SK-N-SH treated with all-trans-retinoic acid at 6 μM for 48 hours (cell line): ENCODE measurements at regions not wholly inside any gene's neighbourhood (a gene's known extent, or its start where the extent isn't known, plus 50 kb on each side); places are given as distances from the start of the nearest gene placed in this dataset.

Experiments
- ATAC-seq: fragments of 200-7000 bp; cut with Tn5 transposase; 3 replicates; pipeline ENCODE4 v1.9.1; 2020; ENCODE audit warnings: mild to moderate bottlenecking, moderate library complexity
- ARNTL ChIP-seq: fragments of 450-650 bp; formaldehyde crosslinking; IDR thresholded peaks from 2 replicates; pipeline ENCODE4 v1.5.0; 2020; ENCODE audit warnings: low read depth, mild to moderate bottlenecking, moderate library complexity, borderline replicate concordance
- BACH2 ChIP-seq: fragments of 250-450 bp; sonication (Bioruptor Pico); IDR thresholded peaks from 2 replicates; pipeline ENCODE4 v1.9.0; 2021; ENCODE audit warnings: mild to moderate bottlenecking, borderline replicate concordance
- CSDC2 ChIP-seq: fragments of 250-450 bp; sonication (Bioruptor Pico); IDR thresholded peaks from 2 replicates; pipeline ENCODE4 v1.5.0; 2020; ENCODE audit warnings: mild to moderate bottlenecking, moderate library complexity
- ESRRG ChIP-seq: fragments of 250-450 bp; sonication (Bioruptor Pico); IDR thresholded peaks from 2 replicates; pipeline ENCODE4 v1.6.1; 2021; ENCODE audit warnings: mild to moderate bottlenecking
- GLIS3 ChIP-seq: fragments of 250-450 bp; sonication (Bioruptor Pico); IDR thresholded peaks from 2 replicates; pipeline ENCODE4 v1.5.0; 2020; ENCODE audit warnings: mild to moderate bottlenecking, moderate library complexity
- ISL1 ChIP-seq: fragments of 250-450 bp; sonication (Bioruptor Pico); IDR thresholded peaks from 2 replicates; pipeline ENCODE4 v2.1.2; 2022; ENCODE audit warnings: mild to moderate bottlenecking, moderate library complexity
- OSR1 ChIP-seq: fragments of 250-450 bp; sonication (Bioruptor Pico); IDR thresholded peaks from 2 replicates; pipeline ENCODE4 v1.8.0; 2022; ENCODE audit warnings: moderate library complexity, mild to moderate bottlenecking, inconsistent platforms
- PPARA ChIP-seq: fragments of 250-450 bp; sonication (Bioruptor Pico); IDR thresholded peaks from 2 replicates; pipeline ENCODE4 v1.5.0; 2020; ENCODE audit warnings: mild to moderate bottlenecking, borderline replicate concordance
- RARB ChIP-seq: fragments of 250-450 bp; sonication (Bioruptor Pico); IDR thresholded peaks from 2 replicates; pipeline ENCODE4 v1.8.0; 2021; ENCODE audit warnings: mild to moderate bottlenecking, moderate library complexity
- SNAI2 ChIP-seq: fragments of 250-450 bp; sonication (Bioruptor Pico); IDR thresholded peaks from 2 replicates; pipeline ENCODE4 v1.5.0; 2020; ENCODE audit warnings: mild to moderate bottlenecking, moderate library complexity
- TCF4 ChIP-seq: fragments of 250-450 bp; sonication (Bioruptor Pico); IDR thresholded peaks from 2 replicates; pipeline ENCODE4 v1.8.0; 2021; ENCODE audit warnings: mild to moderate bottlenecking, moderate library complexity, borderline replicate concordance
- TOX ChIP-seq: fragments of 250-450 bp; sonication (Bioruptor Pico); IDR thresholded peaks from 2 replicates; pipeline ENCODE4 v1.8.0; 2021; ENCODE audit warnings: mild to moderate bottlenecking, moderate library complexity, borderline replicate concordance
- ZFP3 ChIP-seq: fragments of 250-450 bp; sonication (Bioruptor Pico); IDR thresholded peaks from 2 replicates; pipeline ENCODE4 v1.5.0; 2020; ENCODE audit warnings: mild to moderate bottlenecking, moderate library complexity
- ZNF565 ChIP-seq: fragments of 450-650 bp; formaldehyde crosslinking; conservative IDR thresholded peaks from 2 replicates; pipeline ENCODE4 v1.5.0; 2020; ENCODE audit warnings: low read depth, mild to moderate bottlenecking, moderate library complexity
- ZNF70 ChIP-seq: fragments of 450-650 bp; formaldehyde crosslinking; IDR thresholded peaks from 2 replicates; pipeline ENCODE4 v1.5.0; 2020; ENCODE audit warnings: mild to moderate bottlenecking, moderate library complexity
- TF ChIP-seq, protein P1 (sequence below): fragments of 250-450 bp; sonication (Bioruptor Pico); IDR thresholded peaks from 2 replicates; pipeline ENCODE4 v1.5.1; 2021; ENCODE audit warnings: mild to moderate bottlenecking, moderate library complexity
- TF ChIP-seq, protein P2 (sequence below): fragments of 250-450 bp; sonication (Bioruptor Pico); IDR thresholded peaks from 2 replicates; pipeline ENCODE4 v1.5.0; 2020; ENCODE audit warnings: mild to moderate bottlenecking, moderate library complexity
- TF ChIP-seq, protein P3 (sequence below): fragments of 250-450 bp; sonication (Bioruptor Pico); IDR thresholded peaks from 2 replicates; pipeline ENCODE4 v1.5.1; 2020; ENCODE audit warnings: low read depth, mild to moderate bottlenecking, moderate library complexity
- TF ChIP-seq, protein P4 (sequence below): fragments of 250-450 bp; sonication (Bioruptor Pico); IDR thresholded peaks from 2 replicates; pipeline ENCODE4 v1.8.0; 2021; ENCODE audit warnings: low read depth, mild to moderate bottlenecking, moderate library complexity, borderline replicate concordance
- TF ChIP-seq, protein P5 (sequence below): fragments of 250-450 bp; sonication (Bioruptor Pico); IDR thresholded peaks from 2 replicates; pipeline ENCODE4 v1.8.0; 2020; ENCODE audit warnings: mild to moderate bottlenecking, moderate library complexity, borderline replicate concordance

DNA sequence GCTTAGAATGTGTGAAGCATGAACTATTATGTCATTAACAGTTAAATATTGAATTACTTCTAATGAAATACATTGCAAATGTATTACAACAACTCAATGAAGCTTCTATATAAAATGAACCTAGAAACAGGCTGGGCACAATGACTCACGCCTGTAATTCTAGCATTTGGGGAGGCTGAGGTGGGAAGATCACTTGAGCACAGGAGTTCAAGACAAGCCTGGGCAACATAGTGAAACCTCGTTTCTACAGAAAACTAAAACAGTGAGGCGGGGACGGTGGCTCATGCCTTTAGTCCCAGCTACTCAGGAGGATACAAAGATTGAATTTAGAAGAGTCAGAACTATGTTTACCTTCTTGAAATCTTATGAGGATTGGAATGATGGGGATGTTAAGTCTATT, 505.1 kb downstream of the SLITRK5 start:
- ATAC-seq: no peak
- no peak for TF ChIP-seq RARB (CRISPR knock-in tag)
- TF ChIP-seq, protein P1, sequence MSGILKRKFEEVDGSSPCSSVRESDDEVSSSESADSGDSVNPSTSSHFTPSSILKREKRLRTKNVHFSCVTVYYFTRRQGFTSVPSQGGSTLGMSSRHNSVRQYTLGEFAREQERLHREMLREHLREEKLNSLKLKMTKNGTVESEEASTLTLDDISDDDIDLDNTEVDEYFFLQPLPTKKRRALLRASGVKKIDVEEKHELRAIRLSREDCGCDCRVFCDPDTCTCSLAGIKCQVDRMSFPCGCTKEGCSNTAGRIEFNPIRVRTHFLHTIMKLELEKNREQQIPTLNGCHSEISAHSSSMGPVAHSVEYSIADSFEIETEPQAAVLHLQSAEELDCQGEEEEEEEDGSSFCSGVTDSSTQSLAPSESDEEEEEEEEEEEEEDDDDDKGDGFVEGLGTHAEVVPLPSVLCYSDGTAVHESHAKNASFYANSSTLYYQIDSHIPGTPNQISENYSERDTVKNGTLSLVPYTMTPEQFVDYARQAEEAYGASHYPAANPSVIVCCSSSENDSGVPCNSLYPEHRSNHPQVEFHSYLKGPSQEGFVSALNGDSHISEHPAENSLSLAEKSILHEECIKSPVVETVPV (CRISPR knock-in tag): no peak
- no peak for TF ChIP-seq CSDC2 (CRISPR knock-in tag)
- no peak for TF ChIP-seq OSR1 (CRISPR knock-in tag)
- no peak for TF ChIP-seq TOX
- TF ChIP-seq, protein P2, sequence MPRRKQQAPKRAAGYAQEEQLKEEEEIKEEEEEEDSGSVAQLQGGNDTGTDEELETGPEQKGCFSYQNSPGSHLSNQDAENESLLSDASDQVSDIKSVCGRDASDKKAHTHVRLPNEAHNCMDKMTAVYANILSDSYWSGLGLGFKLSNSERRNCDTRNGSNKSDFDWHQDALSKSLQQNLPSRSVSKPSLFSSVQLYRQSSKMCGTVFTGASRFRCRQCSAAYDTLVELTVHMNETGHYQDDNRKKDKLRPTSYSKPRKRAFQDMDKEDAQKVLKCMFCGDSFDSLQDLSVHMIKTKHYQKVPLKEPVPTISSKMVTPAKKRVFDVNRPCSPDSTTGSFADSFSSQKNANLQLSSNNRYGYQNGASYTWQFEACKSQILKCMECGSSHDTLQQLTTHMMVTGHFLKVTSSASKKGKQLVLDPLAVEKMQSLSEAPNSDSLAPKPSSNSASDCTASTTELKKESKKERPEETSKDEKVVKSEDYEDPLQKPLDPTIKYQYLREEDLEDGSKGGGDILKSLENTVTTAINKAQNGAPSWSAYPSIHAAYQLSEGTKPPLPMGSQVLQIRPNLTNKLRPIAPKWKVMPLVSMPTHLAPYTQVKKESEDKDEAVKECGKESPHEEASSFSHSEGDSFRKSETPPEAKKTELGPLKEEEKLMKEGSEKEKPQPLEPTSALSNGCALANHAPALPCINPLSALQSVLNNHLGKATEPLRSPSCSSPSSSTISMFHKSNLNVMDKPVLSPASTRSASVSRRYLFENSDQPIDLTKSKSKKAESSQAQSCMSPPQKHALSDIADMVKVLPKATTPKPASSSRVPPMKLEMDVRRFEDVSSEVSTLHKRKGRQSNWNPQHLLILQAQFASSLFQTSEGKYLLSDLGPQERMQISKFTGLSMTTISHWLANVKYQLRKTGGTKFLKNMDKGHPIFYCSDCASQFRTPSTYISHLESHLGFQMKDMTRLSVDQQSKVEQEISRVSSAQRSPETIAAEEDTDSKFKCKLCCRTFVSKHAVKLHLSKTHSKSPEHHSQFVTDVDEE (CRISPR knock-in tag): no peak
- TF ChIP-seq ESRRG (CRISPR knock-in tag): no peak
- no peak for TF ChIP-seq BACH2

DNA sequence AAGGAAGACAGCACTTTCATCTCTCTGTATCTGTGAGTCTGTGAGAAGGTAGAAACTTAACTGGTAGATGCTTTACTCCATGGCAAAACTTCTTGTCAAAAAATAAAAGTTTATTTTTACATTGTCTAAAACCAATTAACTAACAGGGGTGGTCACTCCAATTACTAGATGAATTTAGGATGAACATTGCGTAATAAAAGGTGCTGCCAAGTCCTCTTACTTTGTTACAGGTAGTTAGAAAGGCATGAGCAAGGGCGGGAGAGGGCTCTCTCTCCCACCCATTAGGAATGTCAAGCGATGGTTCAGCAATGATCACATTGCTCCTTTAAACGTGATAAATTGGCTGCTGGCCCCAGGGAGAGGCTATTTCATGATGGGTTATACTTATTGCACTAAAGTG, 512.3 kb downstream of the SLITRK5 start:
- ATAC-seq: no peak
- no peak for TF ChIP-seq ESRRG (CRISPR knock-in tag)
- TF ChIP-seq ARNTL: no peak
- TF ChIP-seq, protein P1 (CRISPR knock-in tag): no peak
- TF ChIP-seq ISL1 (CRISPR knock-in tag): no peak
- TF ChIP-seq, protein P3, sequence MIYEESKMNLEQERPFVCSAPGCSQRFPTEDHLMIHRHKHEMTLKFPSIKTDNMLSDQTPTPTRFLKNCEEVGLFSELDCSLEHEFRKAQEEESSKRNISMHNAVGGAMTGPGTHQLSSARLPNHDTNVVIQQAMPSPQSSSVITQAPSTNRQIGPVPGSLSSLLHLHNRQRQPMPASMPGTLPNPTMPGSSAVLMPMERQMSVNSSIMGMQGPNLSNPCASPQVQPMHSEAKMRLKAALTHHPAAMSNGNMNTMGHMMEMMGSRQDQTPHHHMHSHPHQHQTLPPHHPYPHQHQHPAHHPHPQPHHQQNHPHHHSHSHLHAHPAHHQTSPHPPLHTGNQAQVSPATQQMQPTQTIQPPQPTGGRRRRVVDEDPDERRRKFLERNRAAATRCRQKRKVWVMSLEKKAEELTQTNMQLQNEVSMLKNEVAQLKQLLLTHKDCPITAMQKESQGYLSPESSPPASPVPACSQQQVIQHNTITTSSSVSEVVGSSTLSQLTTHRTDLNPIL (CRISPR knock-in tag): no peak
- TF ChIP-seq PPARA: no peak
- no peak for TF ChIP-seq ZNF70
- TF ChIP-seq TCF4: no peak
- no peak for TF ChIP-seq RARB (CRISPR knock-in tag)
- no peak for TF ChIP-seq ZFP3 (CRISPR knock-in tag)
- no peak for TF ChIP-seq GLIS3 (CRISPR knock-in tag)
- TF ChIP-seq ZNF565 (CRISPR knock-in tag): no peak
- TF ChIP-seq, protein P4, sequence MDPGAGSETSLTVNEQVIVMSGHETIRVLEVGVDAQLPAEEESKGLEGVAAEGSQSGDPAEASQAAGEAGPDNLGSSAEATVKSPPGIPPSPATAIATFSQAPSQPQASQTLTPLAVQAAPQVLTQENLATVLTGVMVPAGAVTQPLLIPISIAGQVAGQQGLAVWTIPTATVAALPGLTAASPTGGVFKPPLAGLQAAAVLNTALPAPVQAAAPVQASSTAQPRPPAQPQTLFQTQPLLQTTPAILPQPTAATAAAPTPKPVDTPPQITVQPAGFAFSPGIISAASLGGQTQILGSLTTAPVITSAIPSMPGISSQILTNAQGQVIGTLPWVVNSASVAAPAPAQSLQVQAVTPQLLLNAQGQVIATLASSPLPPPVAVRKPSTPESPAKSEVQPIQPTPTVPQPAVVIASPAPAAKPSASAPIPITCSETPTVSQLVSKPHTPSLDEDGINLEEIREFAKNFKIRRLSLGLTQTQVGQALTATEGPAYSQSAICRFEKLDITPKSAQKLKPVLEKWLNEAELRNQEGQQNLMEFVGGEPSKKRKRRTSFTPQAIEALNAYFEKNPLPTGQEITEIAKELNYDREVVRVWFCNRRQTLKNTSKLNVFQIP (CRISPR knock-in tag): no peak
- TF ChIP-seq BACH2: no peak
- TF ChIP-seq SNAI2 (CRISPR knock-in tag): no peak
- TF ChIP-seq OSR1 (CRISPR knock-in tag): no peak
- TF ChIP-seq, protein P5, sequence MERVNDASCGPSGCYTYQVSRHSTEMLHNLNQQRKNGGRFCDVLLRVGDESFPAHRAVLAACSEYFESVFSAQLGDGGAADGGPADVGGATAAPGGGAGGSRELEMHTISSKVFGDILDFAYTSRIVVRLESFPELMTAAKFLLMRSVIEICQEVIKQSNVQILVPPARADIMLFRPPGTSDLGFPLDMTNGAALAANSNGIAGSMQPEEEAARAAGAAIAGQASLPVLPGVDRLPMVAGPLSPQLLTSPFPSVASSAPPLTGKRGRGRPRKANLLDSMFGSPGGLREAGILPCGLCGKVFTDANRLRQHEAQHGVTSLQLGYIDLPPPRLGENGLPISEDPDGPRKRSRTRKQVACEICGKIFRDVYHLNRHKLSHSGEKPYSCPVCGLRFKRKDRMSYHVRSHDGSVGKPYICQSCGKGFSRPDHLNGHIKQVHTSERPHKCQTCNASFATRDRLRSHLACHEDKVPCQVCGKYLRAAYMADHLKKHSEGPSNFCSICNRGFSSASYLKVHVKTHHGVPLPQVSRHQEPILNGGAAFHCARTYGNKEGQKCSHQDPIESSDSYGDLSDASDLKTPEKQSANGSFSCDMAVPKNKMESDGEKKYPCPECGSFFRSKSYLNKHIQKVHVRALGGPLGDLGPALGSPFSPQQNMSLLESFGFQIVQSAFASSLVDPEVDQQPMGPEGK (CRISPR knock-in tag): no peak

DNA sequence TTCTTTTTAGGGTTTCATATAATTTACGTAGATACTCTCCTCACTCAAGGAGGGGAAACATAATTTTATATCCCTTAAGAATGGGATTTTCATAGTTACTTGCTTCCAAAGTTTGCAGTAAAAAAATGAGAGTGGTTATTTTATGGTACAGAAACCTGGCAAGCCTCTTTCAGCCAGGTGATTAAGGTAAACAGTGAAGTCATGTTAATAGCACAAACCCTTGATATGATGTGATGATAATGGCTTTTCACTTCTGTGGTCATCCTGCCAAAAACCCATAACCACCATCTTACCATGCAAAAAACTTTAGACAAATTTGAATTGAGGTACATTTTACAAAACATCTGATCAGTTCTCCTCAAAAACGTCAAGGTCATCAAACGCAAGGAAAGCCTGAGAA, 517.8 kb downstream of the SLITRK5 start:
- TF ChIP-seq ESRRG (CRISPR knock-in tag): no peak
- no peak for ATAC-seq
